ENCODE measurements at regions not wholly inside any gene's neighbourhood (a gene's known extent, or its start where the extent isn't known, plus 50 kb on each side); places are given as distances from the start of the nearest gene placed in this dataset.

DNA sequence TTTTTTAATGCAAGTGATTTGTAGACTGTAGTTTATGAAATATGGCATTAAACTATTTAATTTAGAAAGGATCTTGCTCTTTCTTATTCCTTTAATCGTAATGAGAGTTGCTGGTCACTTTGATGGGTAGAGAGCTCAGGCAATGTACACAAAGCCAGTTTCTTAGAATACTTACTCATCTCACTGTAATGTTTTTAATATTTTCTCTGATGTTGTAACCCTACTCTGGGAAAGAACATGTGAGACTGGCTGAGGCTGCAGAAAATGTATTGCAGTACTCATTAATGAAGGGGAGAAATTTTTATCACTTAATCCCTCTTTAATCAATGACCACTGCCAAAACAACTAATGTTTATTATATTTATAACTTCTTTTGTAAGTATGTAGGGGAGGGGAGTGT is 479.4 kb upstream of the KCNMB2 start:
- H3K4me1 ChIP-seq (ENCODE audit: control insufficient read depth in 1 of 2, insufficient read depth in 1 of 2, low read depth in 1 of 2, low read length in 1 of 2): no peaks in the 10 kb centered on the region
- H3K36me3 ChIP-seq: no peaks in the 10 kb centered on the region
- no peaks in the 10 kb centered on the region for H3K27me3 ChIP-seq
- no peak overlapping the region for H3K4me3 ChIP-seq (ENCODE audit: low read depth in 1 of 2, low read length in 1 of 2)
- TF ChIP-seq, protein P1, sequence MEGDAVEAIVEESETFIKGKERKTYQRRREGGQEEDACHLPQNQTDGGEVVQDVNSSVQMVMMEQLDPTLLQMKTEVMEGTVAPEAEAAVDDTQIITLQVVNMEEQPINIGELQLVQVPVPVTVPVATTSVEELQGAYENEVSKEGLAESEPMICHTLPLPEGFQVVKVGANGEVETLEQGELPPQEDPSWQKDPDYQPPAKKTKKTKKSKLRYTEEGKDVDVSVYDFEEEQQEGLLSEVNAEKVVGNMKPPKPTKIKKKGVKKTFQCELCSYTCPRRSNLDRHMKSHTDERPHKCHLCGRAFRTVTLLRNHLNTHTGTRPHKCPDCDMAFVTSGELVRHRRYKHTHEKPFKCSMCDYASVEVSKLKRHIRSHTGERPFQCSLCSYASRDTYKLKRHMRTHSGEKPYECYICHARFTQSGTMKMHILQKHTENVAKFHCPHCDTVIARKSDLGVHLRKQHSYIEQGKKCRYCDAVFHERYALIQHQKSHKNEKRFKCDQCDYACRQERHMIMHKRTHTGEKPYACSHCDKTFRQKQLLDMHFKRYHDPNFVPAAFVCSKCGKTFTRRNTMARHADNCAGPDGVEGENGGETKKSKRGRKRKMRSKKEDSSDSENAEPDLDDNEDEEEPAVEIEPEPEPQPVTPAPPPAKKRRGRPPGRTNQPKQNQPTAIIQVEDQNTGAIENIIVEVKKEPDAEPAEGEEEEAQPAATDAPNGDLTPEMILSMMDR (IDR thresholded peaks at IDR 0.05): no peak
- H3K9me3 ChIP-seq: no peaks in the 10 kb centered on the region
- H3K27ac ChIP-seq: no peak overlapping the region

DNA sequence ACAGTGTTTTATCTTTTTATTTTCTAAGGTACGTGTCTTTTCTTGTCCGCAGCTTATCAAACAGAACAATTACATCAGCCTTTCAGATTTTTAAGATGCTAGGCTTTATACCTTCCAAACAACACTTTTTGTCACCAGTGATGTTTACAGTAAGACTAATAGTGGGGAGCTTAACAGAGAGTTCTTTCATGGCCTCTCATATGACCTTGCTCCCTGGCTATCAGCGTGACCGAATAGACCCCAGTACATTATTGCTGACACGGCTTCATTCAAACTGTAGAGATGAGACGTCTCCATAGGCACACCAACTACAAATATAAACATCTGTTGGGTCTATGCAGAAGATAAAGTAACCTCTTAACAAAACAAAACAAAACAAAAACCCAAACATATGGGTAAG is 477.6 kb upstream of the KCNMB2 start:
- TF ChIP-seq, protein P1 (IDR thresholded peaks at IDR 0.05): no peak

DNA sequence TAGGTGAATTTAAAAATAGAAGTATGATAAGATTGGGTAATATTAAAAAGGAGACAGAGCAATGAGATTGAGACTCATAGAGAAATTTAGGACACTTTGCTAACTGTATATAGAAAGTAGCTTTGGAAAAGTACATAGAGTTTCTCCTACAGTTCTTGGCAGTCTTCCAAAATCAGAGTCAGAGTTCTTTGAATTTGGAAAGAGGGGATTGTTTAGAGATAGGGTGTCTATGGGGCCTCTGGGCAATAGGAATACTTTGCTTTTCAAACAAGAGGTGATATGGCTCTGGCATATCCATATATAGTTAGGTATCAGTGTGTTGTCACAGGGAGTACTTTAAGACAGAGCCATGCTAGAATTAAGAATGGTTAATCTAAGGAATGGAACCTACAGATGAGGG is 477.1 kb upstream of the KCNMB2 start:
- Histone ChIP-seq H3K27me3 (no peaks in the 10 kb centered on the region), H3K4me1 (ENCODE audit: control insufficient read depth in 1 of 2, insufficient read depth in 1 of 2, low read depth in 1 of 2, low read length in 1 of 2) (peaks cover 0 to 9% of the 10 kb centered on the region in 2 experiments), H3K9me3 (no peaks in the 10 kb centered on the region), H3K4me3 (ENCODE audit: low read depth in 1 of 2, low read length in 1 of 2) (no peak overlapping the region), H3K27ac (no peak overlapping the region), H3K36me3 (no peaks in the 10 kb centered on the region)
- TF ChIP-seq, protein P1 (IDR thresholded peaks at IDR 0.05): no peak

More for the DNA sequence above, 477.6 kb upstream of the KCNMB2 start:
- Histone ChIP-seq H3K27ac (no peak overlapping the region), H3K27me3 (no peaks in the 10 kb centered on the region), H3K4me3 (ENCODE audit: low read depth in 1 of 2, low read length in 1 of 2) (no peak overlapping the region), H3K4me1 (ENCODE audit: control insufficient read depth in 1 of 2, insufficient read depth in 1 of 2, low read depth in 1 of 2, low read length in 1 of 2) (peaks cover 0 to 5% of the 10 kb centered on the region in 2 experiments), H3K9me3 (no peaks in the 10 kb centered on the region), H3K36me3 (no peaks in the 10 kb centered on the region)

DNA sequence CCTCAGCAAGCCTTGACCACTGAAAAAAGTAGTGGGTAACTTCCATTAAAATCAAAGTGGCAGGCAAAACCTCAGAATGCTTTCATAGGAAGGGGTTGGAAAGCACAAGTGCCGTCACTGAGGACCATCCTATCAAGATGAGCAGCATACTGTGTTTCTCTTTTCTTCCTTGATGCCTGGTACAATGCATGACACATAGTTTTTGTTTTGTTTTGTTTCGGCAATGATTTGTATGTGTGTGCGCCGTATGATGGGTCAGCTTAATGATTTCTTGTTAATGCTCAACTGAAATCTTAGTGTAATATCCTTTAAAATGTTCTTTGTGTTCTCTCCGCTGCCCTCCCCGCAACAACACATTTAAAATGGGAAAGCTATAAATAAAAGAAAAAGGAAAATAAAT is 476.4 kb upstream of the KCNMB2 start:
- no peak overlapping the region for H3K27ac ChIP-seq
- H3K4me3 ChIP-seq (ENCODE audit: low read depth in 1 of 2, low read length in 1 of 2): no peak overlapping the region
- TF ChIP-seq, protein P1 (IDR thresholded peaks at IDR 0.05): no peak
- no peaks in the 10 kb centered on the region for H3K36me3 ChIP-seq
- H3K27me3 ChIP-seq: no peaks in the 10 kb centered on the region
- peaks cover 0 to 9% of the 10 kb centered on the region in 2 experiments for H3K4me1 ChIP-seq (ENCODE audit: control insufficient read depth in 1 of 2, insufficient read depth in 1 of 2, low read depth in 1 of 2, low read length in 1 of 2)
- no peaks in the 10 kb centered on the region for H3K9me3 ChIP-seq

DNA sequence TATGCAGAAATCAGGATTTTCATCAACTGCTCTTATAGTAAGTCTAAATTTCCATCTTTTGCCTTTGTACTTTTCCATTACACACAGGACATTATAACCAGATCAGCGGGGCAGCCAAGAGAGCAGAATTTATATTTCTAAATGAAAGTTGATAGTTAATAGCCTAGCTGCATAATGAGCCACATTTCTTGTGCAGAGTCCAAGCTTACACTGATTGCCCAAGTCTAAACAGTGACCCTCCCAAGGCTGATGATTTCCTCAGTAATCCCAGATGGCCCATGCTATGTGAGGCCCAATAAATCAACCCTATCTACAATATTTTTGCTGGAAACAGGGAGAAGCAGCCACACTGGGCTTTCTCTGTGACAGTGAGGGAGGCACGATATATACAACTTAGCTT is 475.8 kb upstream of the KCNMB2 start:
- Histone ChIP-seq H3K4me3 (ENCODE audit: low read depth in 1 of 2, low read length in 1 of 2) (no peak overlapping the region), H3K9me3 (no peaks in the 10 kb centered on the region), H3K27ac (no peak overlapping the region), H3K4me1 (ENCODE audit: control insufficient read depth in 1 of 2, insufficient read depth in 1 of 2, low read depth in 1 of 2, low read length in 1 of 2) (peaks cover 0 to 9% of the 10 kb centered on the region in 2 experiments), H3K27me3 (no peaks in the 10 kb centered on the region), H3K36me3 (no peaks in the 10 kb centered on the region)
- TF ChIP-seq, protein P1 (IDR thresholded peaks at IDR 0.05): no peak

DNA sequence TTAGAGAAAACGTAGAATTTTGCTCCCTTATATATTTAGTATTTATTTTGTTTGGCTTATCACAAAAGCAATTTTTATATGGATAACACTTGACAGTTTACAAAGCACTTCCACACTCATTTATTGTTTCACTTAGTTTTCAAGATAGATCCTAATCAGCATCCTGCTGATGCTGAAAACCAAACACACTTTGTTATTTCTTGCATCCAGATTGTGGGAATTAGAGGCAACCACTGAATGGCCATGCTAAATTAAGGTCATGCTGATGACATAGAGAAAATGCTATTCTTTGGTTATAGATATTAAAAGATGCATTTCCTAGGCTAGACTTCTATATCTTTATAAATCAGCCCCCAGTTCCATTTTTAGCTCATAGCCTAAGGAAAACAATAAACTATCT is 474.1 kb upstream of the KCNMB2 start:
- Histone ChIP-seq H3K36me3 (no peaks in the 10 kb centered on the region), H3K4me1 (ENCODE audit: control insufficient read depth in 1 of 2, insufficient read depth in 1 of 2, low read depth in 1 of 2, low read length in 1 of 2) (peaks cover 0 to 9% of the 10 kb centered on the region in 2 experiments), H3K27ac (no peak overlapping the region), H3K27me3 (no peaks in the 10 kb centered on the region), H3K4me3 (ENCODE audit: low read depth in 1 of 2, low read length in 1 of 2) (no peak overlapping the region), H3K9me3 (no peaks in the 10 kb centered on the region)
- TF ChIP-seq, protein P1 (IDR thresholded peaks at IDR 0.05): no peak
